ENCODE measurements at regions not wholly inside any gene's neighbourhood (a gene's known extent, or its start where the extent isn't known, plus 50 kb on each side); places are given as distances from the start of the nearest gene placed in this dataset.

DNA sequence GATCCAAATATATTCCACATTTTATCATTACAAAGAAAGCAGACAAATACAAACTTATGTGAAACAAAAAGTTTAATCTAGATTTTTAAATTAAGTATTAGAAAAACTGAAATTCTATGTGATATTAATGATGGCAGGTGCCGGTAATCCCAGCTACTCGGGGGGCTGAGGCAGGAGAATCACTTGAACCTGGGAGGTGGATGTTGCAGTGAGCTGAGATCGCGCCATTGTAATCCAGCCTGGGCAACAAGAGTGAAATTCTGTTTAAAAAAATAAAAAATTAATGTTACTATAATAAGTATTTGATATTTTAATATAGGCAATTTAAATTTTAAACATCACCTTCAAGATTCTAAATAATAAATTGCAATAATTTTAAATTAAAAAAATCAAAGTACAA lies 400.6 kb downstream of the PABPC4L start:
- no peak for DNase-seq (ENCODE audit: extremely low read depth, low read depth)
- no peak overlapping the region for H3K4me3 ChIP-seq (replicated peaks; ENCODE audit: low read depth, low read length)
- TF ChIP-seq, protein P1, sequence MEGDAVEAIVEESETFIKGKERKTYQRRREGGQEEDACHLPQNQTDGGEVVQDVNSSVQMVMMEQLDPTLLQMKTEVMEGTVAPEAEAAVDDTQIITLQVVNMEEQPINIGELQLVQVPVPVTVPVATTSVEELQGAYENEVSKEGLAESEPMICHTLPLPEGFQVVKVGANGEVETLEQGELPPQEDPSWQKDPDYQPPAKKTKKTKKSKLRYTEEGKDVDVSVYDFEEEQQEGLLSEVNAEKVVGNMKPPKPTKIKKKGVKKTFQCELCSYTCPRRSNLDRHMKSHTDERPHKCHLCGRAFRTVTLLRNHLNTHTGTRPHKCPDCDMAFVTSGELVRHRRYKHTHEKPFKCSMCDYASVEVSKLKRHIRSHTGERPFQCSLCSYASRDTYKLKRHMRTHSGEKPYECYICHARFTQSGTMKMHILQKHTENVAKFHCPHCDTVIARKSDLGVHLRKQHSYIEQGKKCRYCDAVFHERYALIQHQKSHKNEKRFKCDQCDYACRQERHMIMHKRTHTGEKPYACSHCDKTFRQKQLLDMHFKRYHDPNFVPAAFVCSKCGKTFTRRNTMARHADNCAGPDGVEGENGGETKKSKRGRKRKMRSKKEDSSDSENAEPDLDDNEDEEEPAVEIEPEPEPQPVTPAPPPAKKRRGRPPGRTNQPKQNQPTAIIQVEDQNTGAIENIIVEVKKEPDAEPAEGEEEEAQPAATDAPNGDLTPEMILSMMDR (IDR thresholded peaks at IDR 0.05; ENCODE audit: low read depth, low read length, missing control alignments) = no peak

DNA sequence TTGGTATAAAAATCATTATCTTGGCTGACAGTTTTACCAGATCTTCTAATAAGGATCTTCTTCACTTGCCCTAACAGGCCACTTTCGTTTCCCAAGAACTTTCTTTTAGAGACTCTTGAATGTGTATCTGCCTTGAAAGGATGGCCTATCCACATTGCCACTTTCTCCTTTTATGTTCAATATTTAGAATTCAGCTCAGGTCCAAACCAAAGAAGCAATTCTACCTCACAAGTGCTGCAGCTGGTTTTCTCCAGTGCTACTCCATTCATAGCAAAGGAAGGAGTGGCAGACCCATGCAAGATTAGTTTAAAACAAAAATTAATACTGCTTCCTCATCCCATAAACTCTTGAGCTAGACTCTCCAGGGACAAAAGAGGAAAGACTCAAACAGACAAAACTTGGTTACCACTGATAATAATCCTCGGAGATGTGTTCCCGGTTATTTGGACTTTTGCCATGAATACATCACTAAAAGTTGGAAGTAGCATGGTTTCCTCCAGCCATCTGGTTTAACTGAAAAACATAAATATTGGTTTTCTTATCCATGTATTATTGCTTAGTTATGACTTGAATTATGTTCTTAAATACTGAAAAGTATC lies 401.8 kb downstream of the PABPC4L start:
- DNase-seq (ENCODE audit: extremely low read depth, low read depth) = no peak
- TF ChIP-seq, protein P1 (IDR thresholded peaks at IDR 0.05; ENCODE audit: low read depth, low read length, missing control alignments) = no peak
- no peak overlapping the region for H3K4me3 ChIP-seq (replicated peaks; ENCODE audit: low read depth, low read length)

- no peak for DNase-seq (ENCODE audit: extremely low read depth, low read depth)
- H3K4me3 ChIP-seq (replicated peaks; ENCODE audit: low read depth, low read length) = no peak overlapping the region
- TF ChIP-seq, protein P1 (IDR thresholded peaks at IDR 0.05; ENCODE audit: low read depth, low read length, missing control alignments) = no peak
Observed at GRCh38 chr4:133777661-133778060, 423.9 kb downstream of the PABPC4L start.

- DNase-seq (ENCODE audit: extremely low read depth, low read depth) = no peak
- H3K4me3 ChIP-seq (replicated peaks; ENCODE audit: low read depth, low read length) = no peak overlapping the region
- TF ChIP-seq, protein P1 (IDR thresholded peaks at IDR 0.05; ENCODE audit: low read depth, low read length, missing control alignments) = no peak
Observed at GRCh38 chr4:133776961-133777360, 424.6 kb downstream of the PABPC4L start.

- TF ChIP-seq, protein P1 (IDR thresholded peaks at IDR 0.05; ENCODE audit: low read depth, low read length, missing control alignments) = no peak
- H3K4me3 ChIP-seq (replicated peaks; ENCODE audit: low read depth, low read length) = no peak overlapping the region
- DNase-seq (ENCODE audit: extremely low read depth, low read depth) = no peak
Observed at GRCh38 chr4:133776503-133776902, 425.1 kb downstream of the PABPC4L start.

GRCh38 chr4:133775881-133776280 lies 425.7 kb downstream of the PABPC4L start:
- H3K4me3 ChIP-seq (replicated peaks; ENCODE audit: low read depth, low read length) = no peak overlapping the region
- no peak for DNase-seq (ENCODE audit: extremely low read depth, low read depth)
- TF ChIP-seq, protein P1 (IDR thresholded peaks at IDR 0.05; ENCODE audit: low read depth, low read length, missing control alignments) = no peak

DNA sequence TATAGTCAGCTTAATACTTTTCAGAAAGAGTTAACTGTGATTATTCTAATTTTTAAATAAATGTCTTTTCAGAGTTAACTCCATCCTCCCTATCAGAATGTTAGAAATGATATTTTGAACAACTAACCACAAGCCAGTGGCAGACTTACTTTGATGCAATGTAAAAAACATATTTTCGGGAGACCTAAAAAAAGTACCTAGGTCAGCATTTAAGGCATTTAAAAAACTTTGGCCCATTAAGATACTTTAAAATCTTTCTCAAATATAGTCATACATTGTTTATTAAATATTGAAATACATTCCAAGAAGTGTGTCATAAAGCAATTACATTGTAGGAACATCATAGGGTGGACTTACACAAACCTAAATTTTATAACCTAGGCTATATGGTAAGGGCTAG lies 426.1 kb downstream of the PABPC4L start:
- TF ChIP-seq, protein P1 (IDR thresholded peaks at IDR 0.05; ENCODE audit: low read depth, low read length, missing control alignments) = no peak
- DNase-seq (ENCODE audit: extremely low read depth, low read depth) = no peak

More for the DNA sequence above, 426.1 kb downstream of the PABPC4L start:
- H3K4me3 ChIP-seq (replicated peaks; ENCODE audit: low read depth, low read length) = no peak overlapping the region

Measured in HFF-Myc (cell line).